ENCODE measurements at regions not wholly inside any gene's neighbourhood (a gene's known extent, or its start where the extent isn't known, plus 50 kb on each side); places are given as distances from the start of the nearest gene placed in this dataset.

DNA sequence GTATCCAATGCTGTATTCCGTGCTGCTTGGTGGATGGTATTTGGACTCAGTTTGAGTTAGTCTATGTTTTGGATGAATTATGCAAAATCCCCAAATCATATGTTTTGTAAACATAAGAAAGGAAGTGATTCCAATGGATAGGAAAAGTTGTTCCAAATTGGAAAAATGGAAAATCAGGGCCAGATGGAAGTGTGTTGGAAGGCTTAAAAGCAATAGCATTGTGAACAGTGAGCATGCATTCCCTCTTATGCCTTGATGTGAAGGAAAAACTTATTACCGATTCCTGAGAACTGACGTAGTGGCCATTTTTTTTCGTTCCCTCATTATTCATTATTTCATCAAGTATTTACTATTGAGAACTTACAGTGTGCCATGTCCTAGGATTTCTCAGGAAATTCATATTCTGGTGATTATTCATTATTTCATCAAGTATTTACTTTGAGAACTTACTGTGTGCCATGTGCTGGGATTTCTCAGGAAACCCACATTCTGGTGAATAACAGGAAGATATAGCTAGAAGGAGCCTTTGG is 144.1 kb upstream of the TPRG1 start:
- TF ChIP-seq POLR2A (IDR thresholded peaks at IDR 0.05): no peak
- TF ChIP-seq, protein P1, sequence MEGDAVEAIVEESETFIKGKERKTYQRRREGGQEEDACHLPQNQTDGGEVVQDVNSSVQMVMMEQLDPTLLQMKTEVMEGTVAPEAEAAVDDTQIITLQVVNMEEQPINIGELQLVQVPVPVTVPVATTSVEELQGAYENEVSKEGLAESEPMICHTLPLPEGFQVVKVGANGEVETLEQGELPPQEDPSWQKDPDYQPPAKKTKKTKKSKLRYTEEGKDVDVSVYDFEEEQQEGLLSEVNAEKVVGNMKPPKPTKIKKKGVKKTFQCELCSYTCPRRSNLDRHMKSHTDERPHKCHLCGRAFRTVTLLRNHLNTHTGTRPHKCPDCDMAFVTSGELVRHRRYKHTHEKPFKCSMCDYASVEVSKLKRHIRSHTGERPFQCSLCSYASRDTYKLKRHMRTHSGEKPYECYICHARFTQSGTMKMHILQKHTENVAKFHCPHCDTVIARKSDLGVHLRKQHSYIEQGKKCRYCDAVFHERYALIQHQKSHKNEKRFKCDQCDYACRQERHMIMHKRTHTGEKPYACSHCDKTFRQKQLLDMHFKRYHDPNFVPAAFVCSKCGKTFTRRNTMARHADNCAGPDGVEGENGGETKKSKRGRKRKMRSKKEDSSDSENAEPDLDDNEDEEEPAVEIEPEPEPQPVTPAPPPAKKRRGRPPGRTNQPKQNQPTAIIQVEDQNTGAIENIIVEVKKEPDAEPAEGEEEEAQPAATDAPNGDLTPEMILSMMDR (IDR thresholded peaks at IDR 0.05): no peak
